ENCODE measurements at regions not wholly inside any gene's neighbourhood (a gene's known extent, or its start where the extent isn't known, plus 50 kb on each side); places are given as distances from the start of the nearest gene placed in this dataset.

DNA sequence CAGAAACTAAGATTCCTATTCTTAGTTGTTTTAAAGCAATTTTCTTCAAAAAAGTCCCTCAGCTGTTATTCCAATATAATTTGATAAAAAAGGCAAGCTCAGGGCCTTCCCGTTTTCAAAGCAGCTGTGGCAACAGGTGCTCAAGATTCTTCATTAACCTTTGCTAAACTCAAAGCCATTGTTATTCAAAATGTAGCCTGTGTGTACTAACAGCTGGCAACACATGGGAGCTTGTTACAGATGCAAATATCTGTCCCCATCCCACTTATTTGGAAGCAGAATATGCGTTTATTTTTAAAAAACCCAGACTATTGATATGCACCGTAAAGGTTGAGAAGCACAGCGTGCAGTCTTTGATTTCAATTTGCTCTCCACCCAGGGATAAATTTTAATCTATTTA is 210.4 kb upstream of the SYT10 start:
- TF ChIP-seq, protein P1, sequence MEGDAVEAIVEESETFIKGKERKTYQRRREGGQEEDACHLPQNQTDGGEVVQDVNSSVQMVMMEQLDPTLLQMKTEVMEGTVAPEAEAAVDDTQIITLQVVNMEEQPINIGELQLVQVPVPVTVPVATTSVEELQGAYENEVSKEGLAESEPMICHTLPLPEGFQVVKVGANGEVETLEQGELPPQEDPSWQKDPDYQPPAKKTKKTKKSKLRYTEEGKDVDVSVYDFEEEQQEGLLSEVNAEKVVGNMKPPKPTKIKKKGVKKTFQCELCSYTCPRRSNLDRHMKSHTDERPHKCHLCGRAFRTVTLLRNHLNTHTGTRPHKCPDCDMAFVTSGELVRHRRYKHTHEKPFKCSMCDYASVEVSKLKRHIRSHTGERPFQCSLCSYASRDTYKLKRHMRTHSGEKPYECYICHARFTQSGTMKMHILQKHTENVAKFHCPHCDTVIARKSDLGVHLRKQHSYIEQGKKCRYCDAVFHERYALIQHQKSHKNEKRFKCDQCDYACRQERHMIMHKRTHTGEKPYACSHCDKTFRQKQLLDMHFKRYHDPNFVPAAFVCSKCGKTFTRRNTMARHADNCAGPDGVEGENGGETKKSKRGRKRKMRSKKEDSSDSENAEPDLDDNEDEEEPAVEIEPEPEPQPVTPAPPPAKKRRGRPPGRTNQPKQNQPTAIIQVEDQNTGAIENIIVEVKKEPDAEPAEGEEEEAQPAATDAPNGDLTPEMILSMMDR (IDR thresholded peaks at IDR 0.05) = no peak
- TF ChIP-seq POLR2A (IDR thresholded peaks at IDR 0.05; ENCODE audit: low read depth) (no peak), POLR2AphosphoS5 (IDR thresholded peaks at IDR 0.05) (no peak), EP300 (IDR thresholded peaks at IDR 0.05) (no peak)

All from esophagus muscularis mucosa (tissue), 4 donors.